IPS DF 19.7 (cell line): ENCODE measurements at regions not wholly inside any gene's neighbourhood (a gene's known extent, or its start where the extent isn't known, plus 50 kb on each side); places are given as distances from the start of the nearest gene placed in this dataset.

ENCODE experiments used
- DNase-seq: peaks from one replicate; pipeline ENCODE4 v3.0.0-alpha.2; 2013; ENCODE audit warnings: low read depth, low spot score

GRCh38 chrY:12981074-12981473 lies 76.4 kb downstream of the DDX3Y start:
- no peak for DNase-seq

DNA sequence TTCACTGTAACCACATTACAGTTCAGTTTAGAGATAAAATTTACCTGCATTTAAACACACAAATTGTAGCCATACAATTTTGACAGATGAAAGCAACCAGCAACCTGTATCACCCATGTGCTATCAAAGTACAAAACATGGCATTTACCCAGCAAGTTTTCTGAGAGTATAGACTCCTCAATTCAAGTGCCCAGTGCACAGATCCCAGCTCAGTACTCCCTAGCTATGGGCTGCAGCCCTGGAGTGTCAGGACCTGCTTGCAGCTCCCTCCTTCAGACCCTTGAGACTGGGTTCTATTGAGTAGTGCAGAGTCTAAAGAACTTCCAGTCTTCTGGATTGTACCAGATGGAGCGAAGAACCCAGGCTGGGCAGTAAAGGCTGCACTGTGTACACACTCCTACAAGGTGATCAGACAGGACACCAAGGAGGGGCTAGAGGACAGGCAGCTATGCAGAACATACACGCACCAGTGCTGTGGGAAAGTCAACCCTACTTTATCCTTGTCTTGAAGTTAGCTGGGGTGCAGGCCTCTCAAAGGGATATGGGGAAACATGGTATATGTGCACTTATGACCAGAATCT lies 77.7 kb downstream of the DDX3Y start:
- DNase-seq: no peak

- peak; percentile 59 for DNase-seq
Measured at GRCh38 chrY:12984637-12985344, 80.1 kb downstream of the DDX3Y start.

DNA sequence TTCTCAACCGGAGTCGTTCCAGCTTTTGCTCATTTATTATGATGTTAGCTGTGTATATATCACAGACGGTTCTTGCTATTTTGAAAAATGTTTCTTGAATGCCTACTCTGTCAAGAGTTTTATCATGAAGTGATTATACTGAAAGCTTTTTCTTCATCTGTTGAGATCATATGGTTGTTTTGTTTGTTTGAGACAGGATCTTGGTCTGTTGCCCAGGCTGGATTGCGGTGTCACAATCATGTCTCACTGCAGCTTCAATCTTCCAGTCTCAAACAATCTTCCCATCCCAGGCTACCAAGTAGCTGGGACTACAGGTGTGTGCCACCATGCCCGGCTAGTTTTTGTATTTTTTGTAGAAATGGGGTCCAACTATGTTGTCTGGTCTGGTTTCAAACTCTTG lies 112.8 kb downstream of the DDX3Y start:
- DNase-seq: no peak

GRCh38 chrY:13019486-13019885 lies 114.8 kb downstream of the DDX3Y start:
- no peak for DNase-seq

- DNase-seq: no peak
Measured at GRCh38 chrY:13020839-13021238, 116.2 kb downstream of the DDX3Y start.

DNA sequence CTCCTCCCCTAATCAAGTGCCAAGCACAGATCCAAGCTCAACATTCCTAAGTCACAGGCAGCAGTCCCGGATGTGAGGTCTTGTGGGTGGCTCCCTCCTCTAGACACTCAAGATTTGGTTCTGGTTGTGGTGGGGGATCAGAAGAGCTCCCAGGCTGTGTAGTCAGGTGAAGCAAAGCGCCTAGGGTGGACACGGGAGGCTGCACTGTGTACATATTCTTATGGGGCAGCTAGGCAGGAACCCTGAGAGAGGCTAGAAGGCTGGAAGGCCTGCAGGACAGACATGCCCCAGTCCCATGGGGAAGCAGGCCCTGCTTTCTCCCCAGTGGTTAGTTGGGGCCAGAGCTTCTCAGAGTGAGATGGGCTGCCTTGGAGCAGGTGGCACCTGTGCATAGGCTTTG lies 118.9 kb downstream of the DDX3Y start:
- DNase-seq: no peak

DNA sequence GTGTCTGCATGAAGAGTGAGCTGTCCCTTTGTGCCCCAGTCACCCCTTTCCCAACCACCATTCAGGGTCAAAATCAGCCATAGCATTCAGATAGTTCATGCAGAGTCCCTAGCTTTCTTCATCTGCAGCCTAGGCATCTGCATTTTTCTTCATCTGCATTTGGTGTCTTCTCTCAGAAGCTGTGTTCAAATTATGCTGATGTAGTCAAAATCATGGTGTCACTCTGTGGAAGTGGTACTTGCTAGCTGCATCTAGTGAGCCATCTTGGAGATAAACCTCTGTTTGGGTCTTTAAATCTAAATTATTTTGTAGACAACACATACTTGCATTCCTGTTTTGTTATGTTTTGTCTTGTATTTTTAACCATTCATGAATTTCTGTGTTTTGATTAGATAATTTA lies 119.8 kb downstream of the DDX3Y start:
- DNase-seq: no peak

- no peak for DNase-seq
Measured at GRCh38 chrY:13026906-13027305, 122.2 kb downstream of the DDX3Y start.

GRCh38 chrY:13040232-13040631 lies 135.6 kb downstream of the DDX3Y start:
- DNase-seq: no peak

- no peak for DNase-seq
Measured at GRCh38 chrY:13053501-13053900, 148.8 kb downstream of the DDX3Y start.

- DNase-seq: no peak
Measured at GRCh38 chrY:13066372-13066771, 161.7 kb downstream of the DDX3Y start.

- DNase-seq: no peak
Measured at GRCh38 chrY:13068696-13069095, 164.0 kb downstream of the DDX3Y start.

DNA sequence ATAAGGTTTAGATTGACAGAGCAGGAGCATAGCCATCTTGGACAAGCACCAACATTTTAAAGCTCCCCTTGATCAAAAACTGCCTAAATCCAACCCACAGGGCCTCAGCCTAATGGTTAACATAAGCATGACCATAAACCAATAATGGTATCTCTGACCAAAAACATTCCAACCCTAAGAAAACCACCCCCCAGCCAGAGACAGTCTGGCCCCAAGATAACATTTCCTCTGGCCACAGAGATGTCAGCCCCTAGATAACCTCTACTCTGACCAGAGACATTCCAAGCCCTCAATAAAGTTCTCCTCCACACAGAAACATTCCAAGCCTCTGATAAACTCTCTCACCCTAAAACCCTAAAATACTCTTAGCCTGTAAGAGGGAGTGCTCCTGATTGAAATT lies 164.4 kb downstream of the DDX3Y start:
- no peak for DNase-seq

DNA sequence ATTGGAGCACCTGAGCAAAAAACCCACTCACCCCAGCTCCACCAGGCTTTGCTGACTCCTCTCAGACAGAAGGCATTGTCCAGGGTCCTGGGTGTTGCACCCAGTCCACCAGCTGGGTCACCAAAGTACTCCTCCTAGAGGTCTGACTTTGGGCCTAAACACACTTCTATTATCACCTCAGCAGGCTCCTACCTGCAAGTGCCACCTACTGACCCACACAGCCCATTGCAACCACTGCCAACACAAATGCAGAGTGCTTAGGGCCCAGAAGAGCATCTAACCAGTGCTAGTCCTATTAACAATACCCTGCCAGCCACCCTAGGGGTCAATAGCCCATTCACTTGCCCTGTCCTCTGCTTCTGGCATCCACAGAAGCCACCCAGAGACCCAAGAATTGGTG lies 178.1 kb downstream of the DDX3Y start:
- no peak for DNase-seq

DNA sequence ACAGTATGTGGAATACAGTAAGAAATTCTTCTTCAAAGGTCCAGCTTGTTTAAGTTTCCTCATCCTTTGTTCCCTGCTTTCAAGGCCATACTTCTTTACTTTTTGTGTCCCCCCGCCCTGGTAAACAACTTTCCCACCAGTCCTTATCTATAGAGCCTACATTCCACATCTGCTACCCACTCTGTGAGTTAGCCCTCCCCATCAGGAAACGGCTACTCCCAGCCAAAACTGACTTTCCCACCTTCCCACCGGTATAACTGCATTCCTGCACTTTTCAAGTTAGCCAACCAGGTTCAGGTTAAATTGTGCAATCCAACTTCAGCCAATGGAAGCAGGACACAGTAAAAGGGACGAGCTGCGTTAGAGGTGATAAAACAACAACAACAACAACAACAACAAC lies 186.9 kb downstream of the DDX3Y start:
- peak; percentile 64 for DNase-seq

GRCh38 chrY:13092986-13093385 lies 188.3 kb downstream of the DDX3Y start:
- no peak for DNase-seq

GRCh38 chrY:13093461-13093860 lies 188.8 kb downstream of the DDX3Y start:
- DNase-seq: peak; percentile 69

DNA sequence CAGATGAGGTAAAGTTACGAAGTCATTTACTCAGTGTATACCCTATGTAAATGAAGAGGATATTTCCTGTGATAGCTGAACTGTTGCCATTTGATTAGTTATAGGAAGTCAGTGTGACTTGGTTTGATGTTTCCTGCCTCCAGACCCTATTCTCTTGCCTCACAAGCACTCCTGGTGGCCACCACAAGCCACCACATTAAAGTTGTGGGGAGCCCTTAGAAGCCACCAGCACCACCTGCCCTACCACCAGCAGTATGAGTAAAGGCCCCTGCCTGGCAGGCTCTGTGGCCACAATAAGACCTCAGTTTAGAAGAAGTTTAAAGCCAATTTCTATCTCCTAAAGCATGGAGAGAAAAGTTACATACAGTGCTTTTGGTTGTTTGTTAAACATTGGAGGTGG lies 189.7 kb downstream of the DDX3Y start:
- no peak for DNase-seq

DNA sequence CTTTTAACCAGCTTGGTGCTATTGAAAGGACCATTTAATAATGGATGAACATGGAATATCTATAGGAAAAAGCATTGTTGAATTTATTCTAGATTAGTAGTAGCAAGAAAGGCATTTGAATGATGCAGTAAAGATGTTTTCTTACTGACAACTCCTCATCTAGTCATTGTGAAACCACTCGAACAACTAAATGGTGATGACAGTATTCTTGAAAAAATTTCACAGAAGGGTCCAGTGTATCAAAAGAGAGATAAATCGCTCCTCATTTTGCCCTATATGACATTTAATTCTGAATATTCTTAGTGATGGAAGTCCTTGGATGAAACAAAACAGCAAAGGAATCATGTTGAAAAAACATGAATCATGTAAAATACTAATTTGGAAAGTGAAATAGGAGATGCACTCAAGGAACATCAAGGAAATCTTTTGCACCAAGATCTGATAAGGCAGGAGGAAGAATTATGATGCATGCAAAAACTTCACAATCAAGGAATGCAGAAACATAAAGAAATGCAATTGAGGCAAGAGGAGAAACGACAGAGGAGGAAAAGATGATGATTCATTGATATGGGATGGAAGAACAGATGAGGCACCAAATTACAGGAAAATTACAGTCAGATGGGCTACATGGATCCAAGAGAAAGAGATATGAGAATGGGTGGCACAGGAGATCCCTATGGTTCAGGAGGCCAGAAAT lies 190.4 kb downstream of the DDX3Y start:
- DNase-seq: no peak

DNA sequence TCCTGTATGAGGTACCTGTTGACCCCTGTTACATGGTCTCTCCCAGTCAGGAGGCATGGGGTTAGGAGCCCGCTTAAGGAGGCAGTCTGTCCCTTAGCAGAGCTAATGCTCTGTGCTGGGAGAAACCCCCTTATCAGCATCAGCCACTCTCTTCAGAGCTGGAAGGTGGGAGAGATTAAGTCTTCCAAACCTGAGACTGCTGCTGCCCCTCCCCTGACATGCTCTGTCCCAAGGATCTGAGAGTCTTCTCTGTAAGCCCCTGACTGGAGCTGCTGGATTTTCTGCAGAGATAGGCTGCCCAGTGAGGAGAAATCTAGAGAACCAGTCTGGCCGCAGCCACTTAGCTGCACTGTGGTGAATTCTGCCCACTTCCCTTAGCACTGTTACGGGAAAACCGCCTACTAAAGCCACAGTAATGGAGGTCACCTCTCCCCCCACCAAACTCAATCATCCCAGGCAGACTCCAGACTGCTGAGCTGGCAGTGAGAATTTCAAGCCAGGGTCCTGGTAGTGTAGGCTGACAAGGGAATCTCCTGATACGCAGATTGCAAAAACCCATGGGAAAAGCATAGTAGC lies 222.3 kb downstream of the DDX3Y start:
- no peak for DNase-seq

DNA sequence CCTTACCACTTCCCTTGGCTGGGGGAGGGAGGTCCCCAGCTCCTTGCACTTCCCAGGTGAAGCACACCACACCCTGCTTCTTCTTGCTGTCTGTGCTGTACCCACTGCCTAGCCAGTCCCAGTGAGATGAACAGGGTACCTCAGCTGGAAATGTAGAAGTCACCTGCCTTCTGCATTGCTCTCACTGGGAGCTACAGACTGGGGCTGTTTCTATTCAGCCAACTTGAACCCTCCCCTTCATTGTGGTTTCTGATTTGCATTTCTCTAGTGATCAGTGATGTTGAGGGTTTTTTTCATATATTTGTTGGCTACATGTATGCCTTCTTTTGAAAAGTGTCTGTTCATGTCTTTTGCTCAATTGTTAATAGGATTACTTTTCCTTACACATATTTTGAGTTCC lies 222.8 kb downstream of the DDX3Y start:
- no peak for DNase-seq

GRCh38 chrY:13149148-13149547 lies 244.5 kb downstream of the DDX3Y start:
- no peak for DNase-seq
